HG02973 (cell line): ENCODE measurements at regions not wholly inside any gene's neighbourhood (a gene's known extent, or its start where the extent isn't known, plus 50 kb on each side); places are given as distances from the start of the nearest gene placed in this dataset.

Source experiments
- ATAC-seq: cut with Tn5 transposase; IDR thresholded peaks from one replicate; pipeline ENCODE4 v1.9.1; 2021; ENCODE audit warnings: moderate library complexity; ENCODE audit not compliant: unreplicated experiment

DNA sequence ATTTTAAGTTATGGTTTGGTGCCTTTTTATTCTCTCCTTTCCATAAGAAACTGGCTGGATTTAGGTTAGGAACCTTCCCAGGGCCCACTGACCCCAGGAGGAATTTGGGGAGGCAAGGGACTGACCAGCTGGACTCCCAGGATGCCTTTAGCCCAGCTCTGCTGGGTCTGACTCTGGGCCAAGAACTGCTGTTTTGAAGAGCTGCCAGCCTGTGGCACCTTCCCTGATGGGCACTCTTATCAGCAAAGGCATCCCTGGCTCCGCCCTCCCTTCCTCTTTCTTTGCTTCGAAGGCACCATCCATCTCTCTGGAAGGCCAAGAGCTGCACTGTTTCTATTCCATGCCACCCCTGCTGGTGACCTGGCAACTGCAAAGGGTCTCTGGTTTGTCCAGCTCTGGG, 174.7 kb downstream of the POU4F1 start:
- ATAC-seq = no peak

DNA sequence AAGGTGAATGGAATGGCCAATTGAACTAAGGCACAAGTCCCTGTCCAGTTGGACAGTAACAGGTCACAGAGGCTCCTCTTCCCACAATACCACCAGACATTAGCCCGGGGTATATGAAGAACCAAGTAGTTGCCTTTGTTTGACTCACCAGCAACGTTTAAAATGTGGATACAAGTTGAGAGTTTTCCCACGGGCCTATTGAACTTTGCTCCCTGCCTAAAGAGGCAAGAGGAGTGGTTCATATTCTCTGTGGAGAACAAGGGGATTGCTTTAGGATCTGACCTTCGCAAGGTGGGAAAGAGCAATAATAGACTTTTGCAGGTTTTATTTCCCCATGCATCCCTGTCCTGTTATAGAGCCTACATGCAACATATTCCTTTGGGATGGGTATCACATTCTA, 177.2 kb downstream of the POU4F1 start:
- no peak for ATAC-seq

DNA sequence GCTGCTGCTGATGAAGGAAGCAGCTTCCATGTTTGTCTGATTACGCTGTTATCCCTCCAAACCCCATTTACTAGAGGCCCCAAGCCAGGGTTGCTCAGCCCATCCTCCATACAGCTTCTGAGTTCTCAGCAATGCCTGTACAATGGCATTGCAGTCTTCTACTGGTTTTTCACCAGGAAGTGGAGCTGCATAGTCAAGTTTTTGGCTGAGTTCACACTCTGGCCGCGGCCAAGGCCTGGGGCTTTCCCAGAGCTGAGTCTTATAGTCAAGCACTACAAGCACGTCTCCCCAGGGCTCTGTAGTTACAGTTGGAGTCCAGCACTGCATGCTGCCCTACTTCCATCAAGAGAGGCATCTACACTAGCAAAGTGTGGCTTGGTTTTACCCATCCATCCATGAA, 182.5 kb downstream of the POU4F1 start:
- no peak for ATAC-seq

DNA sequence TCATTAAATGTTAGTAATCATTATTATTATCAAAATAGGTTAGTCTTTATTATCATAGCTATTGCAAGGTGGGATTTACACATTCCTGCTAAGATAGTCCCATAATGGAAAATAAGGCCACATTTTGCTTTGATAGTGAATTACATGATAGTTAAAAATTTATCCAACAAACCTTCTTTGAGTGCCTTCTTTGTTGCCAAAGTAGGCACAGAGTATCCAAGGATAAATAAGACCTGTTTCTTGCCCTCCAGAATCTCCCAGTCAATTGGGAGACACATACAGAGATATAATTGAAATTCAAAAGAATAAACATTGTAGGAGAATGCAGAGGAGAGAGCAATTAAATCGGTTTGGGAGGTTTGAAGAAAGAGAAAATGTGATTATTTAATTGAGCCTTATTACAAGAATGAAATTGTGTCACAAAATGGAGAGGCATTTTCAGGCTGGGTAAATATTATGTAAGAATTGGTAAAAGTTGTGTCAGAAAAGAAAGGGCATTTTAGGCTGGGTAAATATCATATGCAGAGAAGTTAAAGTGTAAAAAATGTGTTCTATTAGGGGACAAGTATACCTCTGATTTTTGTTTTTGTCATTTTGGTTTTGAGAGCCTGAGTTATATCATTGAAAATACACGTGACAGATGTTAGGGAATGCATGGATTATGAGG, 189.3 kb downstream of the POU4F1 start:
- no peak for ATAC-seq

DNA sequence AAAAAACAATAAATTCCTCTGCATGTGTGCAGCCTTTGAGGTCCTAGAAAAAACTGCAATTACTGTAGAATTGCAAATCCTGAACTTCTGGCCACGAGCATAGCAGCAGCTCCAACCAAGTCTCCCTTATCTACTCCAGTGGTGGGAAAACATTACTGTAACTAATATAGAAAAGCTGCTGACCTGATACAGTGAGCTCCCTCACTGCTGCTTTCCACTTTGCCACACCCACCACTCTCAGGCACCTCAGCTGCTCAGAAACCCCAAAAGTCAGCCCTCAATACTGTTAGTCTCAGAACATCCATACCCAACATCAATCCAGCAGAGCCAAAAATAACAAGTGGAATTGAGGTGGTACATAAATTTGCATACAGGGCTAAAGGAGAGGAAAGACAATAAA, 192.5 kb downstream of the POU4F1 start:
- ATAC-seq = no peak

DNA sequence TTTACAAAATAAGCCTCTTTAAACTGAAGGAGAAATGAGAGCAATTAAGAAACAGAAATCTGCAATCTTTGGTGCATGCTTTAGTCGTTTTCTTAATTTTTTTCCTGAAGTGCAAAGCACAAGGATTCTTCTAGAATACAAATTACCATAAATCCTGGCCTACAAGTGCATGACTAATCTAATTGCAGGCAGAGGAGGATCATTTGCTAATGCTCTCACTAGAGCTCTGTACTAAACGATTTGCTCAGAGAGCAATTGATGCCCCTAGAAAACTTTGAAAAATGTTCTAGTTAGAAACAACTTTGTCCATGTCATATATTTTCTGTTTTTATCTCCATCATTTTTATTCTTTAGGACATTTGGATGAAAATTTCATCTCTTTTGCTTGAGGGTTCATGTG, 193.2 kb downstream of the POU4F1 start:
- no peak for ATAC-seq

DNA sequence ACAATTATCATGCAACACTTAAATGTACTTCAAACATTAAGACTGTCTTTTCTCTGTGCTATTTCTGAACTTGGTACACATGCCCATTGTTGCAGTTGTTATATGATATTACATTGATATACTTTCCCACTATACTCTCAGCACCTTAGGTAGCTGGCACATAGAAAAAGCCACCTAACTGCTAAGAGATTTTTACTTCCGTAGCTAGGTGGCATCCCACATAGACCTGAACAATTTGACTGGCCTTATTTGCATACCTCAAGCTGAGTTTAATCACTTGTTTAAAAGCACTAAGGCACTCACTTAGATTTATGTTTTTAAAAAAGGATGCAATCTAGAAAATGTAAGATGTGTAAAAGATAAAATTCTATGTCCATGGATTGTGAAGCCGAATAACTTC, 194.2 kb downstream of the POU4F1 start:
- ATAC-seq = no peak

DNA sequence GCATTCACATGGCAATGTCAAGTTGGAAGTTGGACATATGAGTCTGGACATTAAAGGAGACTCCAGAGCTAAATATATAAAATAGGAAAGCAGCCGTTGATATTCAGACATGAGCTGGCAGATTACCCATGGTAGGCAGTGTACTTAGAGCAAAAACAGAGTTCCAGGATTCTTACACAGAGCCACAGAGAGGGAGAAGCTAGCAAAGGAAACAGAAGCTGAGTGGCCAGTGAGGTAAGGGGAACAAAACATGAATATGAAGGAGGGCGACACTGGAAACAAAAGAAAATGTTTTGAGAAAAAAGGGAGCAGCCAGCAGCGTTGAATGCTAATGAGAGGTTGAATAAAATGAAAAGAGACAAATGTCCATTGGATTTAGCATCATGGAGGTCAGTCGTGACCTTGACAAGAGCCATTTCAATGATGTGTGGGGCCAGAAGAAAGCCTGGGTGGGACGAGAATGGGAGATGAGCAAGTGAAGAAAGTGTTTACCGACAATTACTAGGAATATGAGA, 198.4 kb downstream of the POU4F1 start:
- no peak for ATAC-seq

DNA sequence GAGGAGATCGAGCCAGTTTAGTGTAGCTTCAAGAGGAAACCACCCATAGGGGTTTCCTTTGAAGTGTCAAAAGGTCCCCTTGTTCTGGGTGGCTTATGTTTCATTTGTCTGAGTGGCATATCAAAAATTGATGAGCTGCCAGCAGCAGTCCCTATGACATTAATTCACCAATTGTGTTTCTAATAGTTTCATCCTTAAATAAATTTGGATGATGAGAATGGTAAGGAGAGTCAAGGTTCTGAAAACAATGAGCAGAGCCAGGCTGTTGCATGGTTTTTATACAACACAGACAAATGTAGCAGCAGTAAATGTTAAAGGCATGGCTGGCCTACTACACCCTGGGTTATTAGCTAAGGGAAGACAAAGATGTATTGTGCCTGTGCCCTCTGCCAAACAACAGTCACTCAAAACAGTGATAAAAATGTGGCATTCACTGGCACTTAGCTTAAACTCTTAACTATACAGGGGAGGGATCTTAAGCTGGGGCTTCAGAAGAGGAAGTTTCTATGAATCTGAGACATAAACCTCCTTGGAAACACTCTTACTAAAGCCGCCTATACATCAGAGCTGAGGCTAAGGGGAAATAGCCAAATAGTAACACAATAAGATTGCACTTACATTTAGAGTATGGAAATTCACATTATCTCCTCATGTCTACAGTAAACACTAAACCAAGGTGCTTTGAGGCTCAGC, 200.5 kb downstream of the POU4F1 start:
- no peak for ATAC-seq

DNA sequence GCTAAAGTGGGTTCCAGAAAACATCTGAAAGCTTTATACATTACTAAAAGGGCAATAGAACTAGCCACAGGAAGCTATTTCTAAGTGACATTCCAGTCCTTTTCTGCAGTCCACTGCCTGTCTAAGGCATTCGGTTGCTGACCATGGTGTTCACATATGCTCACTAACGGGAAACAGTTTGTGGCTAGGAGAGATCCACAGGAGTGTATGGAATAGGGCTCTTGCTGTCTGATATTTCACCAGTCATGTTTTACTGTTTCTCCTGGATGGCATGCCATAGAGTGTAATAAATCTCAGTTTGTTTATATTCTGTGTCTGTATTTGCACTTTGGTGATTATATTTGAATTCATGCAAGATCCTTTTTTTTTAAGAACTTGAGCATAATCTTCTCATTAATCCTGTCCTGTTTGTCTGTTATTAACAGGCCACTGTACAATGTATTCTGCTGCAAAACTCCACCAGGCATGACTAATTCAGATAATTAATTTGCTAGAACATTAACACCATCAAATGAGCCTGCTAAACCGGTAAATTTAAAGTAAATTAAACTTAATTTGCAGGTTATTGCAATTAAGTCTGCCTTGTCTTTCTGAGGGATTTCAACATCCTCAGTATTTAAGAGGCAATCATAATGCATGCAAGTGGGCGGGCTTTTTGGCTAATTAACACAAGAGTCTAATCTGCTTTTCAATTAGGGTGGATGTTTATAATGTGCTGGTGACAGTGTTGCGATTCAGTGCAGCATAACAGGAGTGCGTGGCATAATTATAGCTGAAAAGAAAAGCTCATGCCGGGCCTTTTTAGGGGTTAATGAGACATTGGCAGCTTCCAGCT, 201.3 kb downstream of the POU4F1 start:
- ATAC-seq = no peak

DNA sequence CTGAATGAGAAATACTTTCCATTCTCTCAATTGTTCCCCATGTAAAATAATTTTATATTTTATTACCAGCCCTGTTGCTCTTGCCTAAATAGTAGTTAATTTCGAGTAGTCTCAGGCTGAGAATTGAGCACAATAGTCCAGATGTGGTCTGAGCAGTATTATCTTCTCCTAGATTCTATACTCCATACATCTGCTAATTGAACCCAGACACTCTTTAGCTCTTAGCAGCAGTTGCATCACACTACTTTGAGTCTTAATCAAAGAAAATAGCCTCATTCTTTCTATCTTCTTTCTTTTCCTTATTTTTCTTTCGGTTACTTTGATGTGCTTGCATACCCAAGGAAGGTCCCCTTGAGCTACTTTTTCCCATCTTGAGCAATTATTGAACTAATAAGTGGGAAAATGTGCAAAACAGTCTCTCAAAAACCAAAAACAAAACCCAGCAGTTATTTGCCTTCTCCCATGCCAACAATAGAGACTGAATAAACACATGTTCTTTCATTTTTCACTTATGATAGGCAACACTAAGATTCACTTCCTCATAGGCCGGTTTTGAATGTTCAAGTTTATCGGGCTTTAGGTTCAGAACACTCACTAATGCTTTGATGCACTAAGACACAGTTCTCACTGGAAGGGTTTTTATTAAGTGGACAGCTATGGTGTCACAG, 204.5 kb downstream of the POU4F1 start:
- peak; percentile 86 for ATAC-seq

DNA sequence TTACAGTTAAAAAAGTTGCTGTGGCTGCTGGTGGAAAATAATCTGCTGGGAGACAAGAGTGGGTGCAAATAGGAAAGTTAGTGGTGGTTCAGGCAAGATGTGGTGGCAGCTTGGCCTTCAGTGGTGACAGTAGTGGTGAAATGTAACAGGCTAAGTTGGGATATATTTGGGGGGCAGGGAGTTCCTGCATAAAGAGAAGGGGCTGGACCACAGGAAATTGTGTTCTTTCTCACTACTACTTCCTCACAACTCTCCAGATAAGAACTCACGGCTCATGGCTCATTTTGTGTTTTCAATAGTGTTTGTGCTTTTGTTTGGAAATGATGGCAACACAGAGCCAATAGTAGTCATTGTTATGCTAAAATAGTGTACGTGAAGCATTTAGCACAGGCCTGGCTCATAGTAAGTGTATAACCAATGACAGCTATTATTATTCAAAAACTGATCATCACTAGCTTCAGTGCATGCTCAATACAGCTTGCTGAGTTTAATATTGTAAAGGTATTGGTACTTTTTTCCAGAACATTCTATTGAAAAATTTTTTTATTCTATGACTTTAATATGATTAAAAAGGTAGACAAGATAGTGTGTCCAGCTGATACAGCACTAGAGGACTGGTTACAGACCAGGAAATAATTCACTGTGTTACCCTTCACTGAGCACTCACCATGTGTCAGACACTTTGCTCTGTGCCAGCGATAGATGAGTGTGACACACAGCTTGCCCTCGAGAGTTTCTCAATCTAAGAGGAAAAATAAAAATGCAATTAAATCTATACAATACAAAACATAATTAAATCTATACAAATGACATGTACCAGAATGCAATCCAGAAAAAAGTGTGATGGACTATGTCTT, 209.8 kb downstream of the POU4F1 start:
- ATAC-seq = no peak

DNA sequence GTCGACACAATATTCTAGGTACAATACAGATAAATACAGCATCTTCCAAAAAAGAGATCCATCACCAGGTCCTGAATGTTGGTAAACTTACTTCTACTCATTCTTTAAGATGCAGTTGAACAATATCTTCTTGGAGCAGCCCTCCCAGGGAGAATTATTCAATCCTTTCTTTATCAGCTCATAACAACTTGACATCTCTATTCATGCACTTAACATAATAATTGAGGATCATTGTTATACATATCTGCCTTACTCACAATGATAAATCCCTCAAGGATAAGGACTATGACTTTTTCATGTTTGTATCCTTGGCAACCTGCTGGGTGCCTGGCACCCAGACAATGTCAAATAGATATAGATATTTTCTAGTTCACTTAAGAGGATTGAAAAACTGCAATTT, 219.5 kb downstream of the POU4F1 start:
- no peak for ATAC-seq

DNA sequence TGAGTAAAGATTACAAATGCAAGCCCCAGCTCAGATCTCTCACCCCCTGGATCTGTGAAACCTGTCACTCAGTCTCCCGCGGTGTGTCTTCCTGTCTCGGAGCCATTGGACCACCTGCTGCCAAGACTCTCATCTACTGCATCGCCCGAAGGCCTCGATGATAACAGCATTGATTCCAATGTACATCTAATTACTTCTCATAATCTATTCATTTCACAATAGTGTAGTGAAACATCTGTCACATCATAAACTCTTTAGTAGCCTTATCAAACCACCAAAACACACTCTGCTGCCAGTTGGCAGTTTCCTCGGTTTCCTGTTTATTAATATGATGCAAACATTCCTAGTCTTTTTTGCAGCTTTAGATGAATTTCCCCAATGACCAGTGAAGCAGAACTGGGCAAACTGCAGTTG, 220.3 kb downstream of the POU4F1 start:
- ATAC-seq = no peak

DNA sequence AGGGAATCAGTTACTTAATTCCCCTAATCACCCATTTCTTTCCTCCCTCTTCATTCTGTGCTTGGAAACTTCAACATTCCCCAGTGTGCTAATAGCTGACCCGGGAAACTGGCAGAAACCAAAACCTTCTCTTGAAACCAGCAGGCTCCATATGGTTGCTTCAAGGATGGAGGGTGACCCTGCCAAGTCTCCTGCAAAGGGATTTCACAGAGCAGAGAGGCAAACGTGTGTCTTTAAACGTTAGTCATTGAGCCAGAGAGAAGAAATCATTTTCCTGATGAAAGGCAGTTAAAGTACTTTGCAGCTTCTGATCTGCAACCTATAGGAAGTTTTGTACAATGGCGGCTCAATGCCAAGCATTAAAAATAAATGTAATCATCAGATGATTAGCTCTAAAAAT, 220.9 kb downstream of the POU4F1 start:
- no peak for ATAC-seq

DNA sequence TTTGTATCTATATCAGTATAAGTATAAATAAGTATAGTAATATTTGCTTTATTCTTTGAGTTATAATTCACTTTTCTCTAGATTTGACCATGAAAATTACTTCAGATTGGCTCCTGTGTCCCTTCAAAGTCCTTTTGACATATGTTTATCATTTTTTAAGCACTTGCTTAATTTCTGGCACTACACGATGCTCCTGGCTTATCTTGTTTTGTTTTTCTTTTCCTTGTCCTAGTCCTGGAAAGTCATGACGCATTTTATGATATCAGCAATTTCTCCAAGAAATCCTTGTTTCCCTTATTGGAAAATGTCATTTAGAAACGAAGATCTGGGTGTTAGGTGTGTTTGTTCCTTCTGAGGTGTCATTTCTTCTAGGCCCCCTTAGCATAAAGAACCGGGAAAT, 226.5 kb downstream of the POU4F1 start:
- no peak for ATAC-seq

DNA sequence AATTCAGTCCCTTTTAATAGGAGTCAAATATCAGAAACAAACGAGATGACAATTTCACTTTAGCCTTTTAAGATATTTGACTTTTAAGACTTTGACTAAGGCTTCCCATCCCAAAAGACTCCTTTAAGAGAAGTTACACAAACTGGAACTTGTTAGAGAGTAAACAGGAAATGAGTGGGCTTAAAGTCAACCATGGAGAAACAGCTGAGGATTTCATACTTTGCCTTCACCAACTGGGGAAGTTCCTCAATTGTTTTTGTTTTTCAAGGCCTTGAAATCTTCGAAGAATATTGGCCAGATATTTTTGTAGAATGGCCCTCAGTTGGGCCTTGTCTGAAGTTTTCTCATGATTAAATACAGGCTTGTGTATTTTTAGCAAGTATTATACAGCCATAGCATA, 227.3 kb downstream of the POU4F1 start:
- no peak for ATAC-seq

DNA sequence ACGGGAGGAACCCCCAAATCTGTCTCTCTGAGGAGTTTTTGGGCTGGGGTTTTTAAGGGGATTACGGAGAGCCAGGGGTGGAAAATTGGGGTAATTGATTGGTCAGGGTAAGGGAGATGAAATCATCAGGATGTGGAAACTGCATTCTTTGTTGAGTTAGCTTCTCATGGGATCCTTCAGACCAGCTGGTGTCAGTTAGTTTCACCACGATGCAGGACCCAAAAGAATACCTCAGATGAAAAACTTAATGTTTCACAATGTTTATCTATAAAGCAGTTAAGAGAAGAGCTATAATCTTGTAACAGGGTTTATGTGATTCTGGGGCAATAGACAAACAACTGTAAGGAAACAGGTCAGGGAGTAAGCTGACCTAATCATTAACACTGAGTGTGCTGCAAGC, 230.8 kb downstream of the POU4F1 start:
- ATAC-seq = no peak

DNA sequence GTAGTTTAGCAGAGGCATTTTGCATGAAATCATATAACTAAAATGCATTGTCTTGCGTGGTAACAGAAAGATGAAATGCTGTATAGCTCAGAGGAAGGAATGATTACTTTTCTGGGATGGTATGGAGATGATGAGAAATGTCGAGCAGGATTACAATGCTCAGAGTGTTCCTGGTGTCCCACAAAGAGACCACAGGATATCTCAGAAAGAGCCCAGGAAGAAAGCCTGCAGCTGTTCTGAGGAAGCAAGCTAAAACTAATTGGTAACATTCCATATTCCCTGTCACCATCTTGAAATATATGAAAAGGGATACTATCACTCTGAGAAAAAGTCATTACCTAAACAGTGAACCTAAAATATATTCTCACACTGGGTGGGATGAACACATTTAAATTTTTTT, 233.1 kb downstream of the POU4F1 start:
- no peak for ATAC-seq

DNA sequence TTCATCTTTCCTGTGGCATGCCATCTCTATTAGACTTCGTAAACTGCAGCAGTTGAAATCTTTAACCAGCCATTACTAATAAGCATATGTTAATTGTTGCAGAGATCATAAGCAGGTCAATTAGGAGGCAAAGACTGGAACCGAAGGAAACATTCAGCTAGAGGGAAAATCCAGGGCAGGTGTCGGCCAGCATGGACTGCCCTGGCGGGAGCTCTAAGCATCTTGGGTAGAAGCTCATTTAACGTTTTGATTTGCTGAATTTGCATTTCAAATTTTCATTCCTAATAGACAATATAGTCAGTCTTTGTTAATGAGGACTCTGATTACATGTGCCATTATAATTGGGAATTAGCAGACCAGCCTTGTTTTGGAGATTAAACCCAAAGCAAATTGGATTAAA, 238.6 kb downstream of the POU4F1 start:
- ATAC-seq = no peak
